Transverse colon (tissue), 4 donors: ENCODE measurements at regions not wholly inside any gene's neighbourhood (a gene's known extent, or its start where the extent isn't known, plus 50 kb on each side); places are given as distances from the start of the nearest gene placed in this dataset.

Source experiments
- CTCF ChIP-seq, 5 experiments: fragments of 200-600 bp in 3 of 5; fragments of 450-650 bp in 2 of 5; sonication (generic) in 3 of 5; IDR thresholded peaks; 1 replicate in 2 of 5; 2 replicates in 3 of 5; pipeline ENCODE4 v1.5.1; 2016 to 2017; ENCODE audit warnings: antibody characterized with exemption in 5 of 5, inconsistent platforms in 3 of 5, mild to moderate bottlenecking in 2 of 5, moderate library complexity in 1 of 5
- EP300 ChIP-seq: sonication (generic); formaldehyde crosslinking; IDR thresholded peaks from one replicate; pipeline ENCODE4 v1.6.1; 2017; ENCODE audit warnings: antibody characterized with exemption, low read depth
- POLR2A ChIP-seq: fragments of 450-650 bp; IDR thresholded peaks from one replicate; pipeline ENCODE4 v1.6.1; 2016; ENCODE audit warnings: antibody characterized with exemption, mild to moderate bottlenecking, moderate library complexity
- POLR2AphosphoS5 ChIP-seq, 3 donors: sonication (generic); formaldehyde crosslinking; IDR thresholded peaks; one replicate each; pipeline ENCODE4 v1.6.1; 2016; ENCODE audit warnings: antibody characterized with exemption in 3 of 3

- TF ChIP-seq CTCF (IDR thresholded peaks at IDR 0.05) (no peak), POLR2AphosphoS5 (IDR thresholded peaks at IDR 0.05) (no peak), POLR2A (no peak), EP300 (no peak)
Measured at GRCh38 chr7:21064698-21065648, 278.3 kb upstream of the SP8 start.
